Prostate gland (tissue), 2 donors: ENCODE measurements at regions not wholly inside any gene's neighbourhood (a gene's known extent, or its start where the extent isn't known, plus 50 kb on each side); places are given as distances from the start of the nearest gene placed in this dataset.

Source experiments
- DNase-seq: peaks from one replicate; pipeline ENCODE4 v3.0.0-alpha.2; 2019; ENCODE audit warnings: low spot score
- H3K27ac ChIP-seq, 2 donors: fragments of 200-600 bp; sonication (generic); 2 replicates each; pipeline ENCODE4 v1.5.1; 2017 to 2019
- H3K27me3 ChIP-seq: fragments of 200-600 bp; sonication (generic); replicated peaks from 2 replicates; pipeline ENCODE4 v1.5.1; 2019; ENCODE audit not compliant: insufficient read depth
- H3K36me3 ChIP-seq, 2 donors: fragments of 200-600 bp; sonication (generic); 1 replicate in 1 of 2; 2 replicates in 1 of 2; pipeline versions ENCODE4 v1.5.1 to v1.8.1; 2017 to 2019
- H3K4me1 ChIP-seq: fragments of 200-600 bp; sonication (generic); replicated peaks from 2 replicates; pipeline ENCODE4 v1.5.1; 2019
- H3K4me3 ChIP-seq, 2 donors: fragments of 200-600 bp; sonication (generic); 2 replicates each; pipeline ENCODE4 v1.5.1; 2017 to 2019
- H3K9me3 ChIP-seq: fragments of 200-600 bp; sonication (generic); 2 replicates; pipeline ENCODE4 v1.5.1; 2017
- POLR2A ChIP-seq: fragments of 450-650 bp; IDR thresholded peaks from one replicate; pipeline ENCODE4 v1.6.1; 2016; ENCODE audit warnings: antibody characterized with exemption, mild to moderate bottlenecking
- POLR2AphosphoS5 ChIP-seq: sonication (generic); formaldehyde crosslinking; IDR thresholded peaks from one replicate; pipeline ENCODE4 v1.6.1; 2017; ENCODE audit warnings: antibody characterized with exemption
- WGBS: methylation state at CpG from one replicate; pipeline ENCODE4 v1.1.5; 2018; 5-methylcytosine and 5-hydroxymethylcytosine counted together
- intact Hi-C: fragments of 100-400 bp; cut with DNase I; formaldehyde crosslinking; loops from one replicate; pipeline ENCODE4 v1.14.2; 2022
- TF ChIP-seq, protein P1 (sequence below), 4 experiments: fragments of 200-600 bp in 2 of 4; fragments of 450-650 bp in 2 of 4; sonication (generic) in 2 of 4; IDR thresholded peaks; 1 replicate in 3 of 4; 2 replicates in 1 of 4; pipeline ENCODE4 v1.5.1; 2016 to 2019; ENCODE audit warnings: antibody characterized with exemption in 4 of 4, mild to moderate bottlenecking in 2 of 4, moderate library complexity in 2 of 4

DNA sequence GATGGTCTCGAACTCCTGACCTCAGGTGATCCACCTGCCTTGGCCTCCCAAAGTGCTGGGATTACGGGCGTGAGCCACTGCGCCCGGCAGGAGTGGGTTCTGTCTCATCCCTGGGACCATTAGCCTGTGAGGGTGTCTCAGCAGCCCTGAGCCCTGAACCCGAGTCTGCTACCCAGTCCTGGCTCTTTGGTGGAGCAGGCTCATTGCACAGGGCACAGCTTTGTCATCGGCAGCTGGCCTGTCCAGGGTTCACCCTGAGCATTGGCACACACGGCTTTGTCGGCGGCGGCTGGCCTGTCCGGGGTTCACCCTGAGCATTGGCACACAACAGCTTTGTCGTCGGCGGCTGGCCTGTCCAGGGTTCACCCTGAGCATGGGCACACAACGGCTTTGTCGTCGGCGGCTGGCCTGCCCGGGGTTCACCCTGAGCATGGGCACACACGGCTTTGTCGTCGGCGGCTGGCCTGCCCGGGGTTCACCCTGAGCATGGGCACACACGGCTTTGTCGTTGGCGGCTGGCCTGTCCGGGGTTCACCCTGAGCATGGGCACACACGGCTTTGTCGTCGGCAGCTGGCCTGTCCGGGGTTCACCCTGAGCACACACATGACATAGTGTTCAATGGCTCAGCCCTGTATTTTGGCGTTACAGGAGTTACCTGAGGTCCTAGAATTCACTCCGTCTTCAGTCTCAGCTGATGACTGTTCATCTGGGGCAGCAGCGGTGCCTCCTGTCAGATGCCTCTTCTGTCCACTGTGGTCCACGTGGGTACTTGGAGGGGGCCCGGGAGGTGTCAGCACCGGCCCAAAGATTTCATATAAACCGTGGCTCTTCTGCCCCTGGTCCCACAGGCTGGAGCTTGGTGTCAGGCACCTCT is 1082.5 kb downstream of the BRD1 start:
- intact Hi-C loops = no loop called here
- H3K4me1 ChIP-seq = no peaks in the 10 kb centered on the region

DNA sequence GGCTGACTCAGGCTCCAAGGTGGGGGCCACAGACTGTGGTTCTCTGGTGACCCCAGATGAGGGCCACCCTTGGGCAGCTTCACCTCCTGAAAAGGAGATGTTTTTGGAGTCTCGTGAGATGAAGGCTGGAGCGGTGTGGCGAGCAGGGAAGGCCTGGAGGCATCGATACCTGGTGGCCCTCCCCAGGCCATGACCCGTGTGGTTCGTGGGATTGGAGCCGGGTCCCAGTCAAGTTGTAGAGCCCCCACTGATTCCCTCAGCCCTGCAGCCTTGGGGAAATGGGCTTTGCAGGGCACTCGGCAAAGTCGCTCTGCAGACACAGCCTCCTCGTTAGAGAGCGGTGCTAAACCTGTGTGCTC is 1083.4 kb downstream of the BRD1 start:
- WGBS = 91% methylated on average over 11 of the region's 11 CpGs
- no peaks in the 10 kb centered on the region for H3K27me3 ChIP-seq
- H3K4me3 ChIP-seq = no peak overlapping the region
- intact Hi-C loops = no loop called here
- no peak overlapping the region for H3K27ac ChIP-seq
- no peak for DNase-seq
- H3K9me3 ChIP-seq = no peaks in the 10 kb centered on the region
- no peaks in the 10 kb centered on the region for H3K4me1 ChIP-seq
- TF ChIP-seq POLR2AphosphoS5 (no peak), POLR2A (no peak)
- TF ChIP-seq, protein P1, sequence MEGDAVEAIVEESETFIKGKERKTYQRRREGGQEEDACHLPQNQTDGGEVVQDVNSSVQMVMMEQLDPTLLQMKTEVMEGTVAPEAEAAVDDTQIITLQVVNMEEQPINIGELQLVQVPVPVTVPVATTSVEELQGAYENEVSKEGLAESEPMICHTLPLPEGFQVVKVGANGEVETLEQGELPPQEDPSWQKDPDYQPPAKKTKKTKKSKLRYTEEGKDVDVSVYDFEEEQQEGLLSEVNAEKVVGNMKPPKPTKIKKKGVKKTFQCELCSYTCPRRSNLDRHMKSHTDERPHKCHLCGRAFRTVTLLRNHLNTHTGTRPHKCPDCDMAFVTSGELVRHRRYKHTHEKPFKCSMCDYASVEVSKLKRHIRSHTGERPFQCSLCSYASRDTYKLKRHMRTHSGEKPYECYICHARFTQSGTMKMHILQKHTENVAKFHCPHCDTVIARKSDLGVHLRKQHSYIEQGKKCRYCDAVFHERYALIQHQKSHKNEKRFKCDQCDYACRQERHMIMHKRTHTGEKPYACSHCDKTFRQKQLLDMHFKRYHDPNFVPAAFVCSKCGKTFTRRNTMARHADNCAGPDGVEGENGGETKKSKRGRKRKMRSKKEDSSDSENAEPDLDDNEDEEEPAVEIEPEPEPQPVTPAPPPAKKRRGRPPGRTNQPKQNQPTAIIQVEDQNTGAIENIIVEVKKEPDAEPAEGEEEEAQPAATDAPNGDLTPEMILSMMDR (IDR thresholded peaks at IDR 0.05) = no peak
- H3K36me3 ChIP-seq = no peaks in the 10 kb centered on the region

More for the DNA sequence above, 1082.5 kb downstream of the BRD1 start:
- no peak for TF ChIP-seq POLR2AphosphoS5
- Histone ChIP-seq H3K36me3 (no peaks in the 10 kb centered on the region), H3K4me3 (no peak overlapping the region), H3K9me3 (no peaks in the 10 kb centered on the region), H3K27ac (no peak overlapping the region), H3K27me3 (no peaks in the 10 kb centered on the region)
- 94% methylated on average over 33 of the region's 40 CpGs for WGBS
- peak; percentile 1 for DNase-seq

DNA sequence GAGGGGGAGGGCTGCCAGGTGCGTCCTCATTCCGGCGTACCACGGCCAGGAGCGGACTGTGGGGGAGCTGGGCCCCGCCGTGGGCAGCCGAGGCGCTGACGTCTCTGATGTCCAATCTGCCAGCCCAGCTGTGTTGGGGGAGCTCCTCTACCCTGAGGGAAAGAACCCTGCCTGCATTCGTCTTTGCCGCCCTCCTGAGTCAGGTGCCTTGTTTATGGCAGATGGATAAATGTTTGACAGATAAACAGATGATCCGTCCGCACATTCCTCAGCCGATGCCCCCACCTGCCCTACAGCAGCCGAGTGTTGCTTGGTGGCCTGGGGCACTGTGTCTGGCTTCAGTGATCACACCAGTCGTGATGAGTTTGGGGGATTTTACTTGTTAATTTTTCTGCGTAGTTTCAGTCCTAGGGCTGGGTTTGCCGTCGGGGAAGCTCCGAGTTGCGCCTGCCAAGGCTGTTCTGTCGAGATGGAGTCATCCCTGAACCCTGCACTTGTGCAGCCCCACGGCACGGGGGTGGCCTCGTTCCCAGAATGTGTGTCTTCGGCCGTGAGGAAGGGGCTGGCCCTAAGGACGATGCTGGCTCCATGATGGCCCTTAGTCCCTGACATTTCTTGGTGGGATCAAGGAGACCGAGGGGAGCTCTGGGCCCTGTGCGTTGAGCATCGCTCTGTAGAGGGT is 1083.9 kb downstream of the BRD1 start:
- intact Hi-C loops = no loop called here
- 70% methylated on average over 32 of the region's 32 CpGs for WGBS
- no peaks in the 10 kb centered on the region for H3K27me3 ChIP-seq
- no peaks in the 10 kb centered on the region for H3K9me3 ChIP-seq
- no peaks in the 10 kb centered on the region for H3K36me3 ChIP-seq
- DNase-seq = no peak
- H3K27ac ChIP-seq = no peak overlapping the region
- TF ChIP-seq POLR2AphosphoS5 (no peak), POLR2A (no peak)
- TF ChIP-seq, protein P1 (IDR thresholded peaks at IDR 0.05) = no peak
- no peak overlapping the region for H3K4me3 ChIP-seq
- H3K4me1 ChIP-seq = no peaks in the 10 kb centered on the region

DNA sequence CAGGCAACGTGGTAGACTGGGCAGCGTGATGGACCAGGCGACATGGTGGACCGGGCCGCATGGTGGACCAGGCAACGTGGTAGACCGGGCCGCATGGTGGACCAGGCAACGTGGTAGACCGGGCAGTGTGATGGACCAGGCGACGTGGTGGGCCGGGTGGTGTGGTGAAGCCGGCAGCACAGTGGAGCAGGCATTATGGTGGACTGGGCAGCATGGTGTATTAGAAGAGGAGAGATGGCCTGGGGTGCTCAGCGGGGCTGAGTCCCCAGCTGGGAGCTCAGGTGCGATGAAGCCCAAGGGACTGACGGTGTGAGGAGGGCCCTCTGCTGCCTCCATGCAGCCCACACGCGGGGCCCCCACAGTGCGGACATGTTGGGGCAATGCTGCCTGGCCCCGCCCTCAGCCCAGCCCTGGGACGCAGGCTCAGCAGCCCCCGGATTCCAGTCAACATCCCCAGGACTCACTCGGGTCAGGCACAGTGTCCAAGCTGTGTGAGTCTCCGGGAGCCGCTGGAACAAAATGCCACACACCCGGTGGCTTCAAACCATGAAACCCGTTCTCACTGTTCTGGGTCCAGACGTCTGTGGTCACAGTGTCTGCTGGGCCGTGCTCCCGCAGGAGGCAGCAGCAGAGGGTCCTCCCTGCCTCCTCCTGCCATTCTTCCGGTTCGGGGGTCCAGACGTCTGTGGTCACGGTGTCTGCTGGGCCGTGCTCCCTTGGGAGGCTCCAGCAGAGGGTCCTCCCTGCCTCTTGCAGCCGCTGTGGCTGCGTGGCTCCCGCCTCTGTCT is 1084.9 kb downstream of the BRD1 start:
- no peak overlapping the region for H3K4me3 ChIP-seq
- no peaks in the 10 kb centered on the region for H3K36me3 ChIP-seq
- TF ChIP-seq, protein P1 (IDR thresholded peaks at IDR 0.05) = no peak
- no peak for TF ChIP-seq POLR2A
- no peak for TF ChIP-seq POLR2AphosphoS5
- H3K4me1 ChIP-seq = no peaks in the 10 kb centered on the region
- WGBS = 84% methylated on average over 37 of the region's 39 CpGs
- no peak for DNase-seq
- no peak overlapping the region for H3K27ac ChIP-seq
- H3K27me3 ChIP-seq = no peaks in the 10 kb centered on the region
- no peaks in the 10 kb centered on the region for H3K9me3 ChIP-seq
- intact Hi-C loops = no loop called here

- TF ChIP-seq, protein P1 (IDR thresholded peaks at IDR 0.05) = no peak
- no peak for TF ChIP-seq POLR2AphosphoS5
- TF ChIP-seq POLR2A = no peak
- intact Hi-C loops = no loop called here
- no peak overlapping the region for H3K27ac ChIP-seq
- H3K9me3 ChIP-seq = no peaks in the 10 kb centered on the region
- H3K27me3 ChIP-seq = no peaks in the 10 kb centered on the region
- WGBS = 98% methylated on average over 17 of the region's 17 CpGs
- DNase-seq = no peak
- H3K4me1 ChIP-seq = no peaks in the 10 kb centered on the region
- no peak overlapping the region for H3K4me3 ChIP-seq
- H3K36me3 ChIP-seq = no peaks in the 10 kb centered on the region
Measured at GRCh38 chr22:48742191-48742555, 1085.5 kb downstream of the BRD1 start.
